HG03095 (cell line): ENCODE measurements at regions not wholly inside any gene's neighbourhood (a gene's known extent, or its start where the extent isn't known, plus 50 kb on each side); places are given as distances from the start of the nearest gene placed in this dataset.
"Not testable (repeated sequence)": the region's sequence is repeated elsewhere in the genome, so short reads cannot be mapped to it uniquely, and the experiment has no call there.

ENCODE experiments used
- ATAC-seq: cut with Tn5 transposase; IDR thresholded peaks from one replicate; pipeline ENCODE4 v1.9.1; 2021; ENCODE audit warnings: moderate library complexity; ENCODE audit not compliant: unreplicated experiment

DNA sequence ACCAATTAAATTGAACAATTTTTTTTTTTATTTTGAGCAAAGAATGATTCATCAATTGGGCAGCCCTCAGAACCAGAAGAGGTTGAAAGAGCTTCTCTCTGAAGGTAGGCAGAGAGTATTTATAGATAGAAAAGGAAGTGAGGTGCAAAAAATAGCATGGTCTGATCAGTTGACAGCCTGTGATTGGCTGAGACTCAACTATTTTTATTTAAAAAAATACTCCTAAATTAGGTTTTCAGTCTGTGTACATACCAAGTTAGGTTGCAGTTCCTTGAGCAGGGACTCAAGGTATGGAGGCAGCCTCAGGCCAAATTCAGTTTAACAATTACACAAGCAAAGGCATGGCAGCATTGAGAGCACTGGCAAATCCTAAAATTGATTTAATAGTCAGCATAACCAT is 1074.7 kb downstream of the SORCS1 start:
- ATAC-seq: no peak

GRCh38 chr10:106086391-106086790 is 1078.1 kb downstream of the SORCS1 start:
- ATAC-seq: no peak

GRCh38 chr10:106083572-106083971 is 1080.9 kb downstream of the SORCS1 start:
- no peak for ATAC-seq

GRCh38 chr10:106082865-106083264 is 1081.6 kb downstream of the SORCS1 start:
- no peak for ATAC-seq

DNA sequence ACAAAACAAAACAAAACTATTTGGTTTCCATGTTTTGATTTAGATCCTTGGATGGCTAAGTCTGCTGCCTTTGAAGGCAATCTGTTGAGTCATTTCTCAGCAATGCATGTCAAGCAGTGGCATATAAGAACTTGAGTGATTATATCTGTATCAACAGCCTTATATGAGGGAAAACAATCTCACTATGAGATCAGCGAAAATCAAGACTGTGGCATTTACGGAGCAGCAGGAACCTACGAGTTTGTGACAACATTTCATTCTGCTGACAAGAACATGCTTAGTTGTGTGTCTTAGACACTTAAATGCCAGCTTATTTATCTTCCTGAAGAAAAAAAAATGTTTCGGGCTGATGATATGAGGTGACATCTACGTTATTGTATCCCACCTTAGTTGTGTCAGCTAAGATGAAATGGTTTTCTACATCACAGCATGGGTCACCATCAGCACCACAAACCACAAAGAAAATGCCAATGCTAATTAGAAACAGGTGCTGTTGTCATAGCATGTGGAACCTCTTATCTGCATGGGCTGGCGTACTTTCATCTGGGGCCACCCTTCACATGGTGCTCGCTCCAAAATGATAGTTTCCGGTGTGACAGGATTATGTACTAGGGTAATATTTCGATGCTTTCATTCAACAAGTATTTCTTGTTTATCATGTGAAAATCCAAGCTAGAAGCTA is 1085.5 kb downstream of the SORCS1 start:
- no peak for ATAC-seq

GRCh38 chr10:106076496-106076895 is 1088.0 kb downstream of the SORCS1 start:
- no peak for ATAC-seq

- ATAC-seq: no peak
These were observed 1111.4 kb downstream of the SORCS1 start for GRCh38 chr10:106053061-106053460.

- no peak for ATAC-seq
These were observed 1120.0 kb downstream of the SORCS1 start for GRCh38 chr10:106044503-106044902.

DNA sequence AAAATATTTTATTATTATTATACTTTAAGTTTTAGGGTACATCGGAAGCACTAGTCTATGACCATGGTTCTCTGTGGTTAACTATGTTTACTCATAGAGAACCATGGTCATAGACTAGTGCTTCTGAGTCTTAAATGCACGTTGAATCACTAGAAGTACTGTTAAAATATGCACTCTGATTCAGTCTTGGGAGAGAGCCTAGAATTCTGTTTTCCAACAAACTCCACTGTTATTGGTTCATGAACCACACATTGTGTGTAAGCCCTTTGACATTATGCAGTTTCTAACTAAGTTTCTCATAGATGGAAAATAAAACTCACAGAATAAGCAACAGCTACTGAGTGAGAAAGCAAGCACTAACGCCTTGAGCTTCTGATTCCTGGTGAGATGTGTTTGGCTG is 1120.6 kb downstream of the SORCS1 start:
- no peak for ATAC-seq

DNA sequence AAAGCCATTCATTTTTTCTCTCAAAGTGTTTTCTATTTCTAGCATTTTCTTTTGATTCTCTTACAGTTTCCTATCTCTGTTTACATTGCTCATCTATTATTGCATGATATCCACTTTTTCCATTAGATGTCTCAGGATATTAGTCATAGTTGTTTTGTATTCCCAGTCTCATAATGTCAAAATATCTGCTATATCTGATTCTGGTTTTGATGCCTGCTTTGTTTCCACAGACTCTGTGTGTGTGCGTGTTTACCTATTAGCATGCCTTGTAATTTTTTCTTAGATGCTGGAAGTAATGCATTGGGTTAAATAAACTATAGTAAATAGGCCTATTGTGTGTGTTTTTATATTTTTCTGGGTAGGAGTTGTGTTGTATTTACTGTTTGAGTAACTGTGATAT is 1126.3 kb downstream of the SORCS1 start:
- ATAC-seq: no peak

DNA sequence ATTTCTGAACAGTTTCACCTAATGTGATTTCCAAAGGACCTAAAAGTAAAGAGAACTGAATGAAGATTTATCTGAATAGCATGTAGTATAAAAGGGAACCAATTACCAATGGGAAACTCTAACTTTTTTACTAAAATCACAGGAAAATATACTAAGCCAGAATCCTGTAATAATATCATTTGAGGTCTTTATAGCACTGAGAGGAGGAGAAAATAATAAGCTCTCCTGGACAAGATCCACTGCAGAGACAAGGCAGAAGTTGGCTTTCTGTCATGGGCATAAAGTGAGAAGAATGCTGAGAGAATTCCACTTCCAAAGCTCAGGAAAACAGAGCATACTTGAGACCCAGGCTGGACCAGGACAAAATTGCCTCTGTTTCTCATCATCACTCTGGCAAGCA is 1131.4 kb downstream of the SORCS1 start:
- ATAC-seq: no peak

GRCh38 chr10:106032450-106033002 is 1132.0 kb downstream of the SORCS1 start:
- ATAC-seq: no peak

DNA sequence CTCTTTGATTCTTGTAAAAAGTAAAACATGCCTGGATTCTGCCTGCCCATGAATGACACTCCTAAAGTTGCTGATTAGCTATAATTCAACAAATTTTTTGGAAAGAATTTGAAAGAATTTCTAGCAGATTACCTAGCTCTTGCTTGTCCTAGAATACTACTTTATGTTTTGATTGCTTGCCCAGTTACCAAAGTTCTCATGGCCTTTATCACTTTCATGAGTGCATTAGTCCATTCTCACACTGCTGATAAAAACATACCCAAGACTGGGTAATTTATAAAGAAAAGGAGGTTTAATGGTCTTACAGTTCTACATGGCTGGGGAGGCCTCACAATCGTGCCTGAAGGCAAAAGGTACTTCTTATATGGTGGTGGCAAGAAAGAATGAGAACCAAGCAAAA is 1137.3 kb downstream of the SORCS1 start:
- ATAC-seq: no peak

- no peak for ATAC-seq
These were observed 1139.2 kb downstream of the SORCS1 start for GRCh38 chr10:106025208-106025811.

- ATAC-seq: no peak
These were observed 1141.2 kb downstream of the SORCS1 start for GRCh38 chr10:106023329-106023728.

DNA sequence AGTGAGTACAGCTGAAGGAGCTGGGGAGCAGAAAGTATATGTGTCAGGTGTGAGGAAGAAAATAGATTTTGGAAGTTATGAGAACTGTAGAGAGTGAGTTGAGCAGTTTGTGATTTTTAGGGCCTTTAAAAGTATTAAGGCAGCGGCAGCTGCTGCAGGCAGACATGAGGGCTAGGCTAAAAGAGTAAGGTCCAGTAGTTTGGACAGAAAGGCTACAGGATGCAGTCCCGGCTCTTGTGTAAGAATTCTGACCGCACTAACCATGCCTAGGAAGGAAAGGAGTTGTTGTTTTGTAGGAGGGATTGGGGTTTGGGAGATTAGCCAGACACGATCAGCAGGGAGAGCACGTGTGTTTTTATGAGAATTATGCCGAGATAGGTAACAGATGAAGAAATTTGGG is 1144.9 kb downstream of the SORCS1 start:
- ATAC-seq: not testable (repeated sequence)

DNA sequence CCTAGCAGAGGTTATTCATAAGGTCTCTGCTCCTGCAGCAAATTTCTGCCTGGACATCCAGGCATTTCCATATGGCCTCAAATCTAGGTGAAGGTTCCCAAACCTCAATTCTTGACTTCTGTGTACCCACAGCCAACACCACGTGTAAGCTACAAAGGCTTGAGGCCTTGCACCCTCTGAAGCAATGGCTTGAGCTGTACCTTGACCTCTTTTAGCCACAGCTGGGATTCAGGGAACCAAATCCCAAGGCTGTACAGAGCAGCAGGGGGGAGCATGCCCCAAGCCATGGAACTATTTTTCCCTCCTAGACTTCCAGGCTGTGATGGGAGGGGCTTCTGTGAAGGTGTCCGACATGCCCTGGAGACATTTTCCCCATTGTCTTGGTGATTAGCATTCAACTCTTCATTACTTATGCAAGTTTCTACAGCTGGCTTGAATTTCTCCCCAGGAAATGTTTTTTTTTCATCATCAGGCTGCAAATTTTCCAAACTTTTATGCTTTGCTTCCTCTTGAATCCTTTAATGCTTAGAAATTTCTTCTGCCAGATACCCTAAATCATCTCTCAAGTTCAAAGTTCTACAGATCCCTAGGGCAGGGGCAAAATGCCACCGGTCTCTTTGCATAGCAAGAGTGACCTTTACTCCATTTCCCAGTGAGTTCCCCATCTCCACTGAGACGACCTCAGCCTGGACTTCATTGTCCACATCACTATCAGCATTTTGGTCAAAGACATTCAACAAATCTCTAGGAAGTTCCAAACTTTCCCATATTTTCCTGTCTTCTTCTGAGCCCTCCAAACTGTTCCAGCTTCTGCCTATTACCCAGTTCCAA is 1148.9 kb downstream of the SORCS1 start:
- ATAC-seq: not testable (repeated sequence)

GRCh38 chr10:106011250-106011649 is 1153.3 kb downstream of the SORCS1 start:
- ATAC-seq: no peak

DNA sequence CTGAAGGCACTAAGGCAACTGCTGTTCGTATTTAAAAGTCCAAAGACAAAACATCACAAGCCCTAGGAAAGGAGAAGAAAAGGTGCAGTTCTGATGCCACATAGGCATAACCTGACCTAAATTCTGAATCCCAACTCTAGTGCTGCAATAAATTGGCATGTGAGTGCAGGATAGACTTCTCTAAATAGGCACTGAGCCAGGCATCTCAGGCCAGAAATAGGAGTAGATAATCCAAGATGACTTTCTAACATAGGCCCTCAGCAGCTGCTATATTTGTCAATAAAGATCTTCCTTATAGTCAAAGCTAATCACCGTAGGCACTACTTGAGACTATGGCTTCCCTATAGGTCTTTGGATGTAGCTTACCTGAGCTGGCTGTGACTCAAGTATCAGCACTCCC is 1163.8 kb downstream of the SORCS1 start:
- no peak for ATAC-seq

- ATAC-seq: no peak
These were observed 1170.9 kb downstream of the SORCS1 start for GRCh38 chr10:105993609-105994008.

DNA sequence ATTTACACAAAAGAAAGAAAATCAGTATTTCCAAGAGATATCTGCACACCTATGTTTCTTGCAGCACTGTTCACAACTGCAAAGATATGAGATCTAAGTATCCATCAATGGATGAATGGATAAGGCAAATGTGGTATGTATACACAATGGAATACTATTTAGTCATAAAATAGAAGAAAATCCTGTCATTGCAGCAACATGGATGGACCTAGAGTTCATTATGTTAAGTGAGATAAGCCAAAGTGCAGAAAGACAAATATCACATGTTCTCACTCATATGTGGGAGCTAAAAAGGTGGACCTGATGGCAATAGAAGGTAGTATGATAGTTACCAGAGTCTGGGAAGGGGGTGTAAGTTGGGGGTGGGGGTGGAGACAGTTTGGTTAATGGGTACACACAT is 1171.6 kb downstream of the SORCS1 start:
- no peak for ATAC-seq

- ATAC-seq: no peak
These were observed 1174.0 kb downstream of the SORCS1 start for GRCh38 chr10:105990529-105990928.
